Osteoblast (primary cell): ENCODE measurements at regions not wholly inside any gene's neighbourhood (a gene's known extent, or its start where the extent isn't known, plus 50 kb on each side); places are given as distances from the start of the nearest gene placed in this dataset.
A peak's percentile ranks its signal among the peaks of the same experiment; 100 is the strongest.
"Not testable (repeated sequence)": the region's sequence is repeated elsewhere in the genome, so short reads cannot be mapped to it uniquely, and the experiment has no call there.

Experiments
- DNase-seq: peaks from one replicate; pipeline ENCODE4 v3.0.0; 2011; ENCODE audit warnings: low spot score, mixed read lengths; ENCODE audit not compliant: insufficient read length; ENCODE audit errors: missing footprints
- H2AFZ ChIP-seq: 2 replicates; pipeline ENCODE4 v1.6.0; 2011; ENCODE audit warnings: mild to moderate bottlenecking, low read length
- H3K27ac ChIP-seq: 2 replicates; pipeline ENCODE4 v1.5.1; 2011; ENCODE audit warnings: mild to moderate bottlenecking, low read depth, low read length, moderate library complexity
- H3K27me3 ChIP-seq: 2 replicates; pipeline ENCODE4 v1.6.0; 2012; ENCODE audit warnings: mild to moderate bottlenecking, control low read depth, inconsistent platforms, low read length, moderate library complexity; ENCODE audit not compliant: insufficient read depth
- H3K36me3 ChIP-seq: 2 replicates; pipeline ENCODE4 v1.5.1; 2011; ENCODE audit warnings: mild to moderate bottlenecking, low read length, control low read depth, moderate library complexity; ENCODE audit not compliant: insufficient read depth
- H3K4me1 ChIP-seq: 2 replicates; pipeline ENCODE4 v1.5.1; 2011; ENCODE audit warnings: mild to moderate bottlenecking, low read length, control low read depth, moderate library complexity; ENCODE audit not compliant: insufficient read depth
- H3K4me2 ChIP-seq: 2 replicates; pipeline ENCODE4 v1.6.0; 2011; ENCODE audit warnings: mild to moderate bottlenecking, low read length; ENCODE audit not compliant: insufficient read depth
- H3K4me3 ChIP-seq: fragments of 200-600 bp; sonication (generic); 3 replicates; pipeline ENCODE4 v1.5.1; 2012; ENCODE audit warnings: mild to moderate bottlenecking, low read length, inconsistent platforms; ENCODE audit not compliant: insufficient read depth
- H3K79me2 ChIP-seq: 2 replicates; pipeline ENCODE4 v1.6.0; 2012; ENCODE audit warnings: mild to moderate bottlenecking, low read length, control low read depth, inconsistent platforms; ENCODE audit not compliant: insufficient read depth
- H3K9me3 ChIP-seq: 2 replicates; pipeline ENCODE4 v1.5.1; 2011; ENCODE audit warnings: low read depth, low read length, control low read depth
- H4K20me1 ChIP-seq: 2 replicates; pipeline ENCODE4 v1.6.0; 2012; ENCODE audit warnings: mild to moderate bottlenecking, low read length, control low read depth; ENCODE audit not compliant: insufficient read depth
- TF ChIP-seq, protein P1 (sequence below): IDR thresholded peaks from 2 replicates; pipeline ENCODE4 v1.5.1; 2011; ENCODE audit warnings: mild to moderate bottlenecking, low read depth, low read length, moderate library complexity; ENCODE audit errors: extremely low read depth

DNA sequence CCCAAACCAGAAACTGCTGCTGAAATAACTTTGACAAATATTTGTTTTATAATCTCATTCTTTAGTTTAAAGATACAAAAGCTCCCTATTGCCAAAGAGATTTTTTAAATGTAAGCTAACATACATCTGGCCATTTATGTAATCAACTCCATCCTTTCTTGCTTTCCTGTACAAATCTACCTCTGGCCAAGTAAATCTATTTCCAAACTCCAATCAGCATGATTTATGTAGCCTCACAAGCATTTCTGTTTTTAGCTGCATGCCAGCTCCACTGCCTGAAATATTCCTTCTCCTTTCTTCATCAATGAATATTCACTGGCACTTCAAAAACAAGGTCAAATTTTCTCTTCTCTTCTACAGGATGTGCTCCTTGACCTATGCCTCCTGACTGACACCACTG is 80.0 kb downstream of the SHOX2 start:
- H4K20me1 ChIP-seq, result no peaks in the 10 kb centered on the region
- TF ChIP-seq, protein P1, sequence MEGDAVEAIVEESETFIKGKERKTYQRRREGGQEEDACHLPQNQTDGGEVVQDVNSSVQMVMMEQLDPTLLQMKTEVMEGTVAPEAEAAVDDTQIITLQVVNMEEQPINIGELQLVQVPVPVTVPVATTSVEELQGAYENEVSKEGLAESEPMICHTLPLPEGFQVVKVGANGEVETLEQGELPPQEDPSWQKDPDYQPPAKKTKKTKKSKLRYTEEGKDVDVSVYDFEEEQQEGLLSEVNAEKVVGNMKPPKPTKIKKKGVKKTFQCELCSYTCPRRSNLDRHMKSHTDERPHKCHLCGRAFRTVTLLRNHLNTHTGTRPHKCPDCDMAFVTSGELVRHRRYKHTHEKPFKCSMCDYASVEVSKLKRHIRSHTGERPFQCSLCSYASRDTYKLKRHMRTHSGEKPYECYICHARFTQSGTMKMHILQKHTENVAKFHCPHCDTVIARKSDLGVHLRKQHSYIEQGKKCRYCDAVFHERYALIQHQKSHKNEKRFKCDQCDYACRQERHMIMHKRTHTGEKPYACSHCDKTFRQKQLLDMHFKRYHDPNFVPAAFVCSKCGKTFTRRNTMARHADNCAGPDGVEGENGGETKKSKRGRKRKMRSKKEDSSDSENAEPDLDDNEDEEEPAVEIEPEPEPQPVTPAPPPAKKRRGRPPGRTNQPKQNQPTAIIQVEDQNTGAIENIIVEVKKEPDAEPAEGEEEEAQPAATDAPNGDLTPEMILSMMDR, result no peak

DNA sequence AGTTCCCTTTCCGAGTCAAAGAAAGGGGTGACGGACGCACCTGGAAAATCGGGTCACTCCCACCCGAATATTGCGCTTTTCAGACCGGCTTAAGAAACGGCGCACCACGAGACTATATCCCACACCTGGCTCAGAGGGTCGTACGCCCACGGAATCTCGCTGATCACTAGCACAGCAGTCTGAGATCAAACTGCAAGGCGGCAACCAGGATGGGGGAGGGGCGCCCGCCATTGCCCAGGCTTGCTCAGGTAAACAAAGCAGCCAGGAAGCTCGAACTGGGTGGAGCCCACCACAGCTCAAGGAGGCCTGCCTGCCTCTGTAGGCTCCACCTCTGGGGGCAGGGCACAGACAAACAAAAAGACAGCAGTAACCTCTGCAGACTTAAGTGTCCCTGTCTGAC is 86.3 kb downstream of the SHOX2 start:
- H3K4me1 ChIP-seq, H2AFZ ChIP-seq, H3K9me3 ChIP-seq, H3K79me2 ChIP-seq, H3K27ac ChIP-seq, H3K27me3 ChIP-seq, H3K4me2 ChIP-seq, DNase-seq, H3K4me3 ChIP-seq, H4K20me1 ChIP-seq, H3K36me3 ChIP-seq: not testable (repeated sequence)

More for the DNA sequence above, 80.0 kb downstream of the SHOX2 start:
- peak; percentile 17 for DNase-seq
- Histone ChIP-seq H3K4me3 (no peak overlapping the region), H3K79me2 (no peaks in the 10 kb centered on the region), H3K27me3 (no peaks in the 10 kb centered on the region), H2AFZ (no peak overlapping the region), H3K36me3 (no peaks in the 10 kb centered on the region), H3K27ac (no peak overlapping the region), H3K4me1 (no peaks in the 10 kb centered on the region), H3K9me3 (no peaks in the 10 kb centered on the region), H3K4me2 (no peak overlapping the region)

DNA sequence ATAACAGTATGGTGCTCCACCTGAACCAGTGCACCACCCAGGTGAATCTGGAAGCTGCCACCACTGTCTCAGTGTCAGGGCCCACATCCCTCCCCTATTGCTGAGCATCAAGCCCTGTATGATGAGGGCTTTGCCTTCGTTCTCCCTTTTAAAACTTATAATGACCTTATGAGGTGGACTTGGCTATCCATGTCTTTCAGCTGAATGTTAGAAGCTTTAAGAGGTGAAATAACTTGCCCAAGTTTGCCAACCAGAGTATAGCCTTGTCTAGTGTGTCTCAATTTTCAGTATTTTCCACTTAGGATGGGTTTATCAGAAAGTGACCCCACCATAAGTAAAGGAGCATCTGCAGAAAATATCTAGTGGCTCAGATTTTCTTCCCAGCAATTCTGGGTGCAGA is 87.8 kb downstream of the SHOX2 start:
- no peaks in the 10 kb centered on the region for H3K27me3 ChIP-seq
- TF ChIP-seq, protein P1, result no peak

DNA sequence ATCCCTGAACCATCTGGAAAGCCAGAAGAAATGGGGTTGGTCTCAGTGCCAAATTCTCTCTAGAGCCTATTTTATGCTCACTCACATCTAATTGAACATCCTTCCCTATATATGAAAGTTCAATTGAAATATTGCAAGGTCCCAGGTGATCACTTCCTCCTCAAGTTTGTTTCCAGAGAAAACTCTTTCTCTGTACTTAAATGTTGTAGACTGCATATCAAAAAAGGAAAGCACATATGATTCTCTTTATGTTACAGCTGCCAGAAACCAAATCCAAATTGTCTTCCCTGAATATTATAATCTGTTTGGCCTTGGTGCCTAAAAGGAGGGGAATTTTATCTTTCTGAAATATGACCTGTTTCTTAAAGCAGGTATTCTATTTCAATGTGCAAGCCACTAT is 93.3 kb downstream of the SHOX2 start:
- no peak for DNase-seq
- Histone ChIP-seq H2AFZ (no peak overlapping the region), H3K4me3 (no peak overlapping the region), H3K79me2 (no peaks in the 10 kb centered on the region), H3K27ac (no peak overlapping the region), H3K36me3 (no peaks in the 10 kb centered on the region), H3K4me2 (no peak overlapping the region), H3K27me3 (no peaks in the 10 kb centered on the region), H4K20me1 (no peaks in the 10 kb centered on the region), H3K9me3 (no peaks in the 10 kb centered on the region), H3K4me1 (no peaks in the 10 kb centered on the region)
- TF ChIP-seq, protein P1, result no peak

More for the DNA sequence above, 87.8 kb downstream of the SHOX2 start:
- Histone ChIP-seq H3K36me3 (no peaks in the 10 kb centered on the region), H3K4me3 (no peak overlapping the region), H2AFZ (no peak overlapping the region), H3K4me2 (no peak overlapping the region), H3K4me1 (no peaks in the 10 kb centered on the region), H4K20me1 (no peaks in the 10 kb centered on the region), H3K27ac (no peak overlapping the region), H3K79me2 (no peaks in the 10 kb centered on the region), H3K9me3 (no peaks in the 10 kb centered on the region)
- no peak for DNase-seq
